ENCODE measurements at regions not wholly inside any gene's neighbourhood (a gene's known extent, or its start where the extent isn't known, plus 50 kb on each side); places are given as distances from the start of the nearest gene placed in this dataset.
"Not testable (repeated sequence)": the region's sequence is repeated elsewhere in the genome, so short reads cannot be mapped to it uniquely, and the experiment has no call there.

DNA sequence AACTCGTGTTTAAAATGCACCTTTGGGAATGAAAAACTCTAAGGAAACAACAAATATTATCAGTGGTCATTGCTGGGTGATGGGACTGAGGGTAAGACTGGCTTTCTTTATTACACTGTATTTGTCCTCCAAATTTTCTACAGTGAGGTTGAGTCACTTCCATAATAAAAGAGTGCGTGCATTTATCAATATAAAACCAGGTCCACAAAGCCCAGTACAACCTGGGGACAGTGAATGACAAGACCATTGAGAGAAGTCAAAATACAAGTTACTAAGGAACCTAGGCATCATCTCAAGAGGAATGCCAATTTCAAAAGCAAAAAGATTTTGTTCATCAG is 76.4 kb downstream of the MAGED4 start:
- no peak for DNase-seq (ENCODE audit: low spot score)

GRCh38 chrX:52261463-52262194 is 76.9 kb downstream of the MAGED4 start:
- peak; percentile 87 for DNase-seq (ENCODE audit: low spot score)

GRCh38 chrX:52262195-52262546 is 77.5 kb downstream of the MAGED4 start:
- no peak for DNase-seq (ENCODE audit: low spot score)

DNA sequence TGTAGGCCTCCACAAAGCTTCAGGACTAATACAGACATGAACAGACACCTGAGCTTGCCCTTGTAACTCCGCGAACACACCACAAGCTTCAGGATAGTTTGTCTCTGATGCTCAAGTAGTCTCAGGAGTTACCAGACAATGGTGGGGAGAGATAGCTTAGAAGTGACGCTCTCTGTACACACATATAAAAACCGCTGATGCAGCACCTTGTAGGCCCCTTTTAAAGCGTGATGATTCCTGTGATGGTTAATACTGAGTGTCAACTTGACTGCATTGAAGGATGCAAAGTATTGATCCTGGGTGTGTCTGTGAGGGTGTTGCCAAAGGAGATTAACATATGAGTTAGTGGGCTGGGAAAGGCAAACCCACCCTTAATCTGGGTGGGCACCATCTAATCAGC is 78.7 kb downstream of the MAGED4 start:
- no peak for DNase-seq (ENCODE audit: low spot score)

GRCh38 chrX:52265713-52266112 is 81.0 kb downstream of the MAGED4 start:
- DNase-seq (ENCODE audit: low spot score) = no peak

DNA sequence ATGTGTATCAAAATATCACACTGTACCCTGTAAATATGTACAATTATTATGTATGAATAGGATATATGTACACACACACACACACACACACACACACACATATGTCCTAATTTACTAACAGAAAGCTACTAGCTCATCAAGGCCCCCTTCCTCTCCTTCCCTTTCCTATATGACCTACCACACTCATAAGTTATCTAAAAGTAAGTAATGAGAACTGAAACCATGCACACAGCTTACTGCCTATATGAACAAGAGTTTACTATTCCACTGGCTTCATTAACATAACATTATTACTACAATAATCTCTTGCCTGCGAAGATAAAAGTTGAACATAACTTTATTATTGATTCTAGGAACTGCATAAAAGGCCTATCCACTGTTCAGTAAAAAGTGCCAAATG is 83.8 kb downstream of the MAGED4 start:
- DNase-seq (ENCODE audit: low spot score) = not testable (repeated sequence)

DNA sequence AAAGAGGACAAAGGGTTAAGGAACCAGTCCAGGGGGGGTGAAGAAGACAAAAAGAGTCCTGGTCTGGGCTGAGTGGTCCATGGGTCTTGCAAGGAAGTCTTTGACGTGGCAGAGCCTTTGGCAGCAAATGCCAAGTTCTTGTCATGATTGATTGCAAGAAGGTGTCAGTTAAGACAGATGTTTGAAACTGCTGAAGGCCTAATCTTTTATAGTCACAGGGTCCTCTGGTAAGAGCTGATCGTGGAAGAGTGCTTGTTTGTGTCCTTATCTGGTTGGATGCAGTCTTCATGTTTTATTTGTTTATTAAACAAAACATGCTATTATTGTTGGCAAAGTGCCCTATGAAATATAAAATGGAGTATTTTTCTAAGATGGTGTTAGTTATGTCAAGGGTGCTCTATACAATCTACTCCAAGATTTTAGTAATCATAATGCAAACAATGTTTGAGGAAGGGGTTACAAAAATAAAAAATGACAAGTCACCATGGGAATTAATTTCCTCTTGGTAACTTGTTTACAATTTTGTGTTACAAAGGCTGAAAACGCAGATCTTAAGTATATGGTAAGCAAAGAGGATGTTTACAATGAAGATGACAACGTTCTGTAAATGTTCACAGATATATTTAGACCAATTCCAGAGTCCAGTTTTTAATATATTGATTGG is 85.9 kb downstream of the MAGED4 start:
- no peak for DNase-seq (ENCODE audit: low spot score)

- no peak for DNase-seq (ENCODE audit: low spot score)
Measured at GRCh38 chrX:52271206-52271605, 86.5 kb downstream of the MAGED4 start.

GRCh38 chrX:52277666-52278065 is 91.2 kb upstream of the XAGE2 start:
- DNase-seq (ENCODE audit: low spot score) = no peak

GRCh38 chrX:52280812-52281211 is 88.0 kb upstream of the XAGE2 start:
- no peak for DNase-seq (ENCODE audit: low spot score)

- DNase-seq (ENCODE audit: low spot score) = no peak
Measured at GRCh38 chrX:52284865-52285264, 84.0 kb upstream of the XAGE2 start.

GRCh38 chrX:52298968-52299367 is 69.9 kb upstream of the XAGE2 start:
- DNase-seq (ENCODE audit: low spot score) = not testable (repeated sequence)

GRCh38 chrX:52308532-52308931 is 60.3 kb upstream of the XAGE2 start:
- not testable (repeated sequence) for DNase-seq (ENCODE audit: low spot score)
